HUDEP-2 (cell line): ENCODE measurements at regions not wholly inside any gene's neighbourhood (a gene's known extent, or its start where the extent isn't known, plus 50 kb on each side); places are given as distances from the start of the nearest gene placed in this dataset.
A peak's percentile ranks its signal among the peaks of the same experiment; 100 is the strongest.

Source experiments
- DNase-seq, 76 experiments: peaks; one replicate each; lab custom pipeline; 2025; ENCODE audit not compliant: unreplicated experiment in 76 of 76; lab: John Stamatoyannopoulos, UW

- DNase-seq, result no peak
Measured at GRCh38 chr2:126172631-126173184, 483.2 kb upstream of the GYPC start.

DNA sequence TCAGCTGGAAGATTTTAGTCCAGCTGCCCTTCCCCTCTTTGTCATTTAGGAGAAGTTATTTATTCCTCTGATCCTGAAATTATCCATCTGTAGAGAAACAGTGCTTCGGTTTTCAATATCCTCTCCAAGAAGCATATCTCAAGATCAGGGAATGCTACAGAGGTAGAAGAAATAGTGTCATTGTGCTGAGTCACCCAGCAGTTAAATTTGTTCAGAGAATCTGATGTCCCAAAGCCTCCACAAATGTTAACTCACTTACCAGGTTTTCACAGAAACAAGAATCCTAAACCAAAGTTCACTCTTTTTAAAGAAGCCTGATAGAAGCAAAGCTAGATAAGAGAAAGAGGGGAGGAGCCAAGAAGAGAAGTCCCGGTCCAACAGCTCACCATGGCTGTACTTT lies 480.7 kb upstream of the GYPC start:
- no peak for DNase-seq

DNA sequence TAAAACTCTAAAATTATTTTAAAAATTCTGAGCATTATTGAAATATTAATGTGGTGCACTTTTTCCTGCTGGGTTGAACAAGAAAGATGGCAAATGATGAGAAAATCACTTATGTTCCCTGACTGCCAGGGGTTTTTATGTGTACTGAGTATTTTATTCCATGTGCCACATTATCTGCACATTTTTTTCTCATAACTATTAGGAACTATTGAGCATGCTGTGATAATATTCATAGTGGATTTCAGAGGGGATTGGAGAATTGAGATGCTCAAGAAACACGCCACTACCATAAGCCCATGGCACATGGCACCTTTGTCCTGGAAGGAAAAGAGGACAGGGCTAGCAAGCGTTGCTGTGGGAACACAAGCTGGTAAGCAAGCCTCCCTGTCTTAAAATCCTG lies 478.5 kb upstream of the GYPC start:
- DNase-seq, result no peak

GRCh38 chr2:126187668-126188067 lies 468.3 kb upstream of the GYPC start:
- DNase-seq, result no peak

DNA sequence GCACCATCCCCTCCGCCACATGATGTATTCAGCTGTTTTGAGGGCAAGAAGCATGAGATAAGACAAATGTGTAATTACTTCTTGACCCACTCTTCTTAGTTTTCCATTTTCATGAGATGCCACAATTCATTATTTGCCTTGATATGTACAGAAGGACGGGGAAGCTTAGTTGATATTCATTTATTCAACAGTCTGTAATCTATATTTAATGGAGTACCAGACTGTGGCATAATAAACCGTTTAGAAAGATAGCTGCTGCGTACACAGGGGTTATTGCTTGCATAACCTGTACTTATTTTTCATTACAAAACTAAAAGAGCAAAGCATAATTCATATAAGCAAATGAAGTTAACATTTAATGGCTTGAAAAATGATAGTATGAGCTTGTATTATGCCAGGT lies 466.4 kb upstream of the GYPC start:
- no peak for DNase-seq

DNA sequence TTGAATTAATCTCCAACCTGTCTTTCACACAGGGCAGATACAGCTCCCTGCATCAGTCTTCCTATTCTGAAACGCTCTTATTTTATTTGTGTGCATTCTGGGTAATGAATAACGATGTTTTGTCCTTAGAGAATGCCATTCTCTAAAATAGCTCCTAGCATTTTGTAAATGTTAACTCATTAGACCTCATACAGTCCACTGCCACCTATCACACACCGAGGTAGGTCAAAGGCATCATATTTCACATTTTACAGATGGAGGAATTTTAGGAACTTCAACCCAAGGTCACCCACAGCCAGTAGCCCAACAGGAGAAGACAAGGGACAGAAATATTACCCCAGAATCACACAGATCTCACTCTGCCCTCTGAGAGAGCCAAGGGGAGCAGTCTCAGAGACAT lies 455.4 kb upstream of the GYPC start:
- DNase-seq, result no peak

GRCh38 chr2:126208266-126208665 lies 447.7 kb upstream of the GYPC start:
- DNase-seq, result no peak

GRCh38 chr2:126212735-126213134 lies 443.2 kb upstream of the GYPC start:
- DNase-seq, result no peak

- no peak for DNase-seq
Measured at GRCh38 chr2:126219081-126219480, 436.9 kb upstream of the GYPC start.

DNA sequence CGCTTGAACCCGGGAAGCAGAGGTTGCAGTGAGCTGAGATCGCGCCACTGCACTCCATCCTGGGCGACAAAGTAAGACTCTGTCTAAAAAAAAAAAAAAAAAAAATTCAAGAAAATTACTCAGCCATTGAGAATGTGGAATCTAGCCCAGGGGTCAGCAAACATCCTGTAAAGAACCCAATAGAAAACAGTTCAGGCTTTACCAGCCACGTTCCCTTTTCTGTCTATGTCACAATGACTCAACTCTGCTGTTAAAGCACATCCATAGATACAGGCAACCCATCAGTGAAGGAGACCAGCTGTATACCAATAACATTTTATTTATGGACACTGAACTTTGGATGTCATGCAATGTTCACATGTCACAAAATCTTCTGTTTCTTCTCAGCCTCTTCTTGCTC lies 435.6 kb upstream of the GYPC start:
- no peak for DNase-seq

DNA sequence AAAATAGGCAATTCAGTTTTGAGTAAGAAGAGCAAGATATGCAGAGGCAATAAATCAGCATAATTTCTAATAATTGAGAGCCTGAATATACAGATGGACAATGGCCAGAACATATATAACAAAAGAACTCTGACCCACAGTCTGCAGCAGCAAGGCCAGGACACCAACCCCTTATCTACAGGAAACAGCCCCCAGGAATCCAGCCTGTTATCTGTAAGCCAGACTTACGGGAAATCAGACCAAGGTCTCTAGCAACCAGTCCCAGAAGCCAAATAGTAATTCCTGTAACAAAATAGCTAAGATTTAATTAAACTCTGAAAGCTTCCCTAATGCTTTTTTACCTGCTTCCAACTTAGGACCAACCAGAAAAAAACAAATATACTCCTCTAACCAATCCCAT lies 434.5 kb upstream of the GYPC start:
- peak in 6 of 76 experiments; percentile 1 to 18 (median 10) for DNase-seq

GRCh38 chr2:126222278-126222677 lies 433.7 kb upstream of the GYPC start:
- no peak for DNase-seq

- DNase-seq, result no peak
Measured at GRCh38 chr2:126224776-126225175, 431.2 kb upstream of the GYPC start.

DNA sequence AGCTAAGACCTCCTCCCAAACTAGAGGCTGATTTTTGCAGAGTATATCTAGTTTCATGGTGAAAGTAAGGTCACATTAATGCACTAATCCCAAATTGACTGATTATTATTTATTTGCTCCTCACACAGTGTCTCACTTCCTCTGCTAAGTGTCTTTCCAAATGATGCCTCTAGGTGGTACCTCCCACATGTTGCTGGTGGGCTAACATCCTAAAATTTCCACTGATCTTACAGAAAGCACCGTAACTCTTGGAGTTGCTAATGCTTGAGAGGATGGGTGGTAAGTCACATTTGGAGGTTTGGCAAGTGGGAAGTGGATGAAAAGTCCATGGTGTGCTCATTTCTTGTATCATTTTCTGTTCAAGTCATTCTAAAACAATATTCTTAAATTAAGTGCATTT lies 428.7 kb upstream of the GYPC start:
- DNase-seq, result no peak

GRCh38 chr2:126228531-126228930 lies 427.4 kb upstream of the GYPC start:
- DNase-seq, result no peak

GRCh38 chr2:126238251-126238650 lies 417.7 kb upstream of the GYPC start:
- no peak for DNase-seq

- DNase-seq, result no peak
Measured at GRCh38 chr2:126239320-126239955, 416.5 kb upstream of the GYPC start.

GRCh38 chr2:126241001-126241400 lies 415.0 kb upstream of the GYPC start:
- DNase-seq, result no peak

- DNase-seq, result no peak
Measured at GRCh38 chr2:126241411-126241810, 414.5 kb upstream of the GYPC start.

- DNase-seq, result peak in 59 of 76 experiments; percentile 2 to 69 (median 28)
Measured at GRCh38 chr2:126244937-126245336, 411.0 kb upstream of the GYPC start.

DNA sequence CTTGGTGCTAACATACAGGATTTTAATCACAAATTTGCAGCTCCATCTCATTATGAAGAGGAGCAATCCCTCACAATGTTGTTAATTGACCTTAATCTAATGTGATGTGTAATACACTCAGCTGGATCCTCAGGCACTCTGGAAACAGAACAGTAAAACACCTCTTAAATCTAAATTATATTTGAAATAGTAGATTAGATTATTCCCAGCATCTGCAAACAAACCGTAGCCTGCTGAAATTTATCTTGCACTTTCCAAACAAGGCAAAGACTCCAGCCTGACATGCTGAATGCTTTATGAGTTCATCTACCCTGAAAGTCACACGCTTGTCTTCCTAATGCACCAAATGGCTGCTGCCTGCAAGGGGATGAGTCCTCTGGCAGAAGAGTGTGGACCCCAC lies 402.3 kb upstream of the GYPC start:
- DNase-seq, result no peak

GRCh38 chr2:126264625-126265024 lies 391.3 kb upstream of the GYPC start:
- no peak for DNase-seq

DNA sequence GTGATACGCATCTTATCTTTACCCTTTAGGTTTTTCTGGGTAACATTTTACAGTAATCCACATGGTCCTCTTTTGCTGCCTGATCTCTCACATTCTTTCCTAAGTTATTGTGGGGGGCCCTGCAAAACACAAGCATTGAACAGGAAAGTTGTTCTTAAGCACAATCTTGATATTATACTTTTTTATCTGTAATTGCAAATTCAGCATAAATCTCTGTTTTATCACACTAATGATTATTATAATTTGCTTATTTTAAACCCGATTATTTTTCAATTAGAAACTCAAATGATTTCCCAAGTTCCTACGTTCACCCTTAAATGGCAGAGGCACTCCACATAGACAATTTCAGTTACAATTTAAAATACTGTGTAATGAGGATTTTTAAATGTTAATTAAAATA lies 386.0 kb upstream of the GYPC start:
- DNase-seq, result no peak
